Fibroblast of skin of back (primary cell): ENCODE measurements at regions not wholly inside any gene's neighbourhood (a gene's known extent, or its start where the extent isn't known, plus 50 kb on each side); places are given as distances from the start of the nearest gene placed in this dataset.

Experiments used
- DNase-seq: peaks from one replicate; pipeline ENCODE4 v3.0.0-alpha.2; 2013

GRCh38 chr12:92029902-92030586 lies 115.6 kb downstream of the BTG1 start:
- no peak for DNase-seq

- no peak for DNase-seq
Observed at GRCh38 chr12:92029136-92029535, 116.5 kb downstream of the BTG1 start.

GRCh38 chr12:92028441-92028709 lies 117.3 kb downstream of the BTG1 start:
- peak; percentile 73 for DNase-seq

GRCh38 chr12:92027701-92028440 lies 117.8 kb downstream of the BTG1 start:
- peak; percentile 18 for DNase-seq

DNA sequence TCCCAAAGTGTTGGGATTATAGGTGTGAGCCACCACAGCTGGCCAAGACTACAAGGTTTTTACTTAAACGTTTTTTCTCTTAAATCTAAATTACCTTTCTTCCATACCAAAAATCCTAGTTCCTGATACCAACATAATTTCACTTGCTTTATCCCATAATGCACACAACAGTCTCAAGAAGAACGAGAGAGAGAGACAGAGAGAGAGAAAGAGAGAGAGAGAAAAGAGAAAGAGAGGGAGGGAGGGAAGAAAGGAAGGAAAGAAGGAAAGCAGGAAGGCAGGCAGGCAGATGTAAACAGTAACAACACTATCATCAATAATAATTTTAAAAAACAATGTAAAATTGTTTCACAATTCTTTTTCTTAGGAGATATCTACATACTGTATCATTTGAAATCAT lies 118.4 kb downstream of the BTG1 start:
- no peak for DNase-seq

GRCh38 chr12:92025462-92026207 lies 120.0 kb downstream of the BTG1 start:
- DNase-seq: no peak

- DNase-seq: no peak
Observed at GRCh38 chr12:92022093-92022492, 123.6 kb downstream of the BTG1 start.

- no peak for DNase-seq
Observed at GRCh38 chr12:92021666-92022035, 124.0 kb downstream of the BTG1 start.

- DNase-seq: peak; percentile 41
Observed at GRCh38 chr12:92020983-92021665, 124.5 kb downstream of the BTG1 start.

DNA sequence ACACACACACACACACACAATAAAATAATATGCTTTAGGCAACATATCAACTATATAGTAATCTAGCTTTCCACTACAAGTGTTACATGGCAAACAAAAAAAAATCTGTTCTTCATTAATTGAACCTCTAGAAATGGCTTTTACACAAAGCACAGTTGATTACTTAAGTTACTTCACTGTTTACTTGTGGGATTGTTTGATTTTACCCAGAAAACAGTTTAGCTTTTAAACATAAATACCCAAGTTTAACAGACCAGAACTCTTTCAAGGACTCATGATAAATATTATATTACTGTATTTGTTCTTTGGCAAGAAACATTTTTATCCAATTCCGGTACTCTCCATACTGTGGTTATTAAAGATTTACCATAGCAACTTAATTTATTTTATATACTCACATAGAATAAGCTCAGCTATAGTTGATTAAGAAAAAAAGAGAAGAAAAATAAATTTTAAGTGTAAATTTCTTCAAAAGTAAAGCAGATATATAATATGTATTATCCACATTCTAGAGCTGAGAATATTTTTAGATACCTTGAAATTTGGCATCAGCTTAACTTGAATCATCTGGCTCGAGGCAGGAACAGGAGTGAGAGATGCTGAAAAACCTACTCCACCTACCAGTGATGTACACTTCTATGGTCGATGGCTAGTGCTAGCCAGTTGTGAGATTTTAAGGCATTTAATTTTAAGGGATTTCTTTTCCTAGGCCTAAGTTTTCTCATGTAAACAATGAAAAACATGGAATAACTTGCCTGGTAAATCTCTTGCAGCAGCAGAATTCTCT lies 126.0 kb downstream of the BTG1 start:
- DNase-seq: no peak

GRCh38 chr12:92012691-92013090 lies 133.0 kb downstream of the BTG1 start:
- DNase-seq: peak; percentile 30

- no peak for DNase-seq
Observed at GRCh38 chr12:92010853-92011701, 134.6 kb downstream of the BTG1 start.

- DNase-seq: no peak
Observed at GRCh38 chr12:92010368-92010767, 135.3 kb downstream of the BTG1 start.

DNA sequence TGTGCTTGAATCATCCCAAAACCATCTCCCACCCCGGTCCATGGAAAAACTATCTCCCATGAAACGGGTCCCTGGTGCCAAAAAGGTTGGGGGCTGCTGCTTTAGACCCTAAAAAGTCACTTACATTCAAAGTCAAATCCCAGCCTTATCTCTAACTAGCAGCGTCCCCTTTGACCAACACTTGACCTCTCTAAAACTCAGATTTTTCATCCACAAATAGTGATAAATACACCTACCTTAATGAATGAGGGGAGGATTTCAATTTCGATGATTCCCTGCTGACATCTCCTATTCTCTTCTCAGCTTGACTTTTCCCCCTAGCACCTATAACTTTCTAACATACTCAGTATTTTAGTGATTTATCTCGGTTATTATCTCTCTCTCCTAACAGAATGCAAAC lies 137.3 kb downstream of the BTG1 start:
- no peak for DNase-seq

DNA sequence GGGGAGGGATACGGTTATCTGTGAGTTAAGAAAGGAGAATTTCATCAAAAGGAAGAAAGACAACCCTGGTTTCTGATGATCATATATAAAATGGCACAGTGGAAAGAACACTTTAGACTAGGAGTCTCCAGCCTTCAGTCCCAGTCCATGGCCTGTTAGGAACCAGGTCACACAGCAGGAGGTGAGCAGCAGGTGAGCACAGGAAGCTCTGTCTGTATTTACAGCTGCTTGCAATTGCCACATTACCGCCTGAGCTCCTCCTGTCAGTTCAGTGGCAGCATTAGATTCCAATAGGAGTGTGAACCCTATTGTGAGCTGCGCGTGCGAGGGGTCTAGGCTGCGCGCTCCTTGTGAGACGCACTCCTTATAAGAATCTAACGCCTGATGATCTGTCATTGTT lies 137.9 kb downstream of the BTG1 start:
- DNase-seq: no peak

DNA sequence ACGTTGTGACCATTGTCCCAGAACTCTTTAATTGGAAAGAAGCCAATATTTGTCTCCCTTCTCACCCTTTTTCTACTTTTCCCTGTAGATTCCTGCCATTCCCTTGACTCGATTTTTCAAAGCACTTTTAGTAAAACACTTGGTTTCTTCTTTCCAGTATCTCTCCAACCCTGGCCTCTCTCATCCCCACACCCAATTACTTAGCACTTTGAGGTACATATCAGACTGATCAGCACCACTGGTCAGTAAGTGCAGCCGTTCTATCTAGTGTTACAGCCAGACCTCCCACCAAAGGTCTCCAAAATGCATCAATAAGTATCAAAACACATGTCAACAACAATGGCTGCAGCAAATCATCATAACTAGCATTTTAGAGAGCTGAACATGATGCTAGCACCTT lies 141.9 kb downstream of the BTG1 start:
- DNase-seq: no peak

DNA sequence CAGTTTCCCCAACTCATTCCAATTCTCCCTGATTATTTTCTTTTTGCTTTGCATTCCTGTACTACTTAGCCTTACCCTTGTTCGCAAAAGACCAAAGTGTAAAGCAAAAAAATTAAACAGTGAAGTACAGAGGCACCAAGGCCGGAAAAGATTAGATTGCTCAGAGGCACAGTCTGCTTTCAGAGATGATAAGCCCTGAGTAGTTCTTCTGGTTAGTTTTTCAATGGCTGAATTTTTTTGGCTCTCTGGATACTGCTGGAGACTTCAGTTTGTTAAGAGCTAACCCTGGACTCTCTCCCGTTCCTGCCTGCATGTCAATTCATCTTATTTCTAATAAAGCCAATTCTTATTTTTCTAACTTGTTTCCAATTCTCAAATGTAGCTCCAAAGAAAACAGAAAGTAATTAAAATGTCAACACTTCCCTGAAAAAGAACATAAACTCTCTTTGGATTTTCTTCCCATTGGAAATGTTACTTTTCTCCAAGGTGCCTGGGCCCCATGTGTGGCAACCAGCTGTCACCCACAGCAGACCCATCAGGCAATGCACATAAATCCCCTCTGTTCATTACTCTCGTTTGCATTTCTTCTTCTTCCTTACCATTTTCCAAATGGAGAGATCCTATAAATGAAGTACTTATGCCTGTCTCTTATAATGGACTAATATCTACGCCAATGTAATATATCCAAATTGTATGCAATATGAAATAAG lies 142.8 kb downstream of the BTG1 start:
- DNase-seq: no peak

DNA sequence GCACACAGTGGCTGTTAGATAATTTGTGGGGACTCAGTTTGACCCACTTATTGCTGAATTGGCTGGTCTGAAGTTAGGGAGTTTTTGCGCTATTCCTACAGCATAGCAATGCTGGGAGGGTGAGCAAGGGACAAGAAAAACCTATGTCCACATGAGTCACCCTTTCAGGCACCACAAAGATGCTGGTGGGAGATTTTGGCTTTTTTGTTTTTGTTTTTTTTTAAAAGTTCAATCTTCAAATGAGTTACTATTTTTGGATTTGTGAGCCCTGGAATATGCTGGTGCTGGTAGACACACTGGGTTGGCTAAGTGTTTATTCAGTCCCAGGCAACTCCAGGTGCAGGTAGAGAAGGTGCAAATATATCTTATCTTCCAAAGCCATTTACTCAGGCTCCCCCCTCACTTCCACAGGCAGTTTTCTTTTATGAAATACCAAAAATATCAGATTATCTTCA lies 143.4 kb downstream of the BTG1 start:
- DNase-seq: peak; percentile 77

GRCh38 chr12:92000597-92000996 lies 145.0 kb downstream of the BTG1 start:
- DNase-seq: peak; percentile 86

GRCh38 chr12:91999823-92000222 lies 145.8 kb downstream of the BTG1 start:
- no peak for DNase-seq

DNA sequence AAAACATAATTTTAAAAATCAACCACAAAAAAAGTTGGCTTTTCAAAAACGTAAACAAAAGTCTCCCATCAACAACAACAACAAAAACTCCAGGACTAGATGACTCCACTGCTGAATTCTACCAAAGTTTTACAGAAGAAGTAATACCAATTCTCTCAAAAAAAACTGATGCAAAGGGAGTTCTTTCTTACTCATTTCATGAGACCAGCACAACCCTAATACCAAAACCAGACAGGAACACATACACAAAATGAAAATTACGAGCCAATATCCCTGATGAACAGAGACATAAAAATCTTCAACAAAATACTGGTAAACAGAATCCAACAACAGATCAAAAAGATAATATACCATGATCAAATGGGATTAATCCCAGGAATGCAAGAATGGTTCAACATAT lies 147.3 kb downstream of the BTG1 start:
- DNase-seq: no peak
